Stimulated activated CD8-positive, alpha-beta memory T cell treated with anti-CD3 and anti-CD28 coated beads, Interleukin-15, amount 100 ng/mL, for 48 hours (primary cell): ENCODE measurements at regions not wholly inside any gene's neighbourhood (a gene's known extent, or its start where the extent isn't known, plus 50 kb on each side); places are given as distances from the start of the nearest gene placed in this dataset.
"Not testable (repeated sequence)": the region's sequence is repeated elsewhere in the genome, so short reads cannot be mapped to it uniquely, and the experiment has no call there.

Source experiments
- DNase-seq, 2 donors: peaks; one replicate each; pipeline ENCODE4 v3.0.0-alpha.2; 2020; ENCODE audit warnings: low read depth in 2 of 2

DNA sequence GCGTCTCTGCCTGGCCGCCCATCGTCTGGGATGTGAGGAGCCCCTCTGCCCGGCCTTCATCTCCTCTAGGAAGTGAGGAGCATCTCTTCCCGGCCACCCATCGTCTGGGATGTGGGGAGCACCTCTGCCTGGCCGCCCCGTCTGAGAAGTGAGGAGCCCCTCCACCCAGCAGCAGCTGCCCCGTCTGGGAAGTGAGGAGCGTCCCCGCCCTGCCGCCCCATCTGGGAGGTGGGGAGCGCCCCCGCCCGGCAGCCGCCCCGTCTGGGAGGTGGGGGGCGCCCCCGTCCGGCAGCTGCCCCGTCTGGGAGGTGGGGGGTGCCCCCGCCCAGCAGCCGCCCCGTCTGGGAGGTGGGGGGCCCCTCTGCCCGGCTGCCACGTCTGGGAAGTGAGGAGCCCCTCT is 153.7 kb upstream of the MYRIP start:
- DNase-seq: not testable (repeated sequence)

DNA sequence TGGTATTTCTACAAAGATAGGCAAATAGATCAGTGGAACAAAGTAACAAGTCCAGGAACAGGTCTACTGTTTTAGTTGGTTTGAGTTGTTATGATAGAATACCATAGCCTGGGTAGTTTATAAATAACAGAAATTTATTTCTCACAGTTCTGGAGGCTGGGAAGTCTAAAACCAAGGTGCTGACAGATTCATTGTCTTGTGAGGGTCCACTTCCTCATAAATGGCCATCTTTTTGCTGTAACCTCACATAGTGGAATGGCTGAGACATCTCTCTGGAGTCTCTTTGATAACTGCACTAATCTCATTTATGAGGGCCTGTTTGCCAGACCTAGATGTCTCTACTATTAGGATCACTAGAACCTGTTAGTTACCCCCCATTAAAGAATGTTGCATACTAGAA is 152.3 kb upstream of the MYRIP start:
- DNase-seq: no peak

DNA sequence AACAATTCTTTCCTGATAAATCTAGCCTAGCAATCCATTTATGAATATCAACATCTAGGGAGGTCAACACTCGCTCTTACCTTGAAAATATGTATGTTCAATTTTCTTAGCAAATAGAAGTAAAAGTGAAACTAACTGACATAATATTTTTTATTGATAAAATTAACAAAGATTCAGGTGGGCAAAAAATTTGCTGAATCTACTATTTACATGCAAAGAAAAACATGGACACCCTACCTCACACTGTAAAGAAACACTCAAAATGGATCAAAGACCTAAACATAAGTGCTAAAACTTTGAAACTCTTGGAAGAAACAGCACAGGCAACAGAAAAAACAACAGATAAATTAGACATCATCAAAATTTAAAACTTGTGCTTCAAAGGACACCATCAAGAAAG is 151.6 kb upstream of the MYRIP start:
- DNase-seq: no peak

DNA sequence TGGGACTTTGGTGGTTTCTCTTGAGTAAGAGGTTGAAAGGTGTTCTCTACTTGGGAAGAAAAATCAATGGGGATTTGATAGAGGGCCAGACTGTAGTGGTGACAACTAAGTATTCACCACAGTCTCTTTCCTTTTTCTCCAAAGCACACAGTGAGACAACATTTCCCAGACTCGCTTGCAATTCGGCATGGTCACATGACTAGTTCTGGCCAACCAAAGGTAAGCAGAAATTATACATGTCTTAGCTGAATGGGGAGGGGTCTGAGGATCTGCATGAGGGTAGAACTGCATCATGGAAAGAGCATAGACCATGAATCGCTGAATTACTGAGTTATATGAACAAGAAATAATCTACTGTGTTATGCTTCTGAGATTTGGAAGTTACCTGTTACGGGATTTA is 144.5 kb upstream of the MYRIP start:
- no peak for DNase-seq

DNA sequence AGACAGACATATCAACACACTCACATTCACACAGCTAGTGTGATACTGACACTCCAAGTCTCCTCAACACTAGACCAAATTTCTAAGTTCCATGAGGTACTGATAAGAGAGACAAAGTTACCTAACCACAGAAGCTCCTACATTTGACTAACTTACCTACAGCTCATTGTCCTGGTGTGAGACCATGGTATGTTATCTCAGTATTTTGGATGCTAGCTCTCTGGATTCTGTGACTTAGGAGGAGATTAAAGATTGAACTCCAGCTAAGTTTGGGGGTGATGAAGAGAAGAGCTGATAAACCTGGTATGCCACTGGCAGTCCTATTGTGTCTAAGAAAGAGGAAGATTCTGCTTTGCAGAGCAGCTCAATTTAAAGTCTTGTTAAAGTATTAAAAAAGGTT is 144.0 kb upstream of the MYRIP start:
- no peak for DNase-seq

DNA sequence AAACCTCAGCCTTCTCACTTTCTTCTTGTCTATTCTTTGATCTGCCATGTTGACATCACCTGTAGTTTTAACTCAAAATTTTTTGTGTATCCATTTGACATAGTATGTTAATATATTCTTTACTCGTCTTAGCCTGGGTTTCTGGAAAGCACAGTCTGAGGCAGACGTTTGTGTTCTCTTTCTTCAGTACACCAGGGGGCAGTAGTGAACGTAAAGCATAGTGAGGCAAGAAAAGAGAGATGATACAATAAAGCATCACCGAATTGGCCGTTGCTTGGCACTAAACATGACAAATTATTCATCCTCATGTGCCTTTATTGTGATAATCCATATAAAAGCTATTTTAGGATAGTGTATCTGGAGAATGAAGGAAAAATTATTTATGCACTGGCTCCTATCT is 141.0 kb upstream of the MYRIP start:
- DNase-seq: no peak

DNA sequence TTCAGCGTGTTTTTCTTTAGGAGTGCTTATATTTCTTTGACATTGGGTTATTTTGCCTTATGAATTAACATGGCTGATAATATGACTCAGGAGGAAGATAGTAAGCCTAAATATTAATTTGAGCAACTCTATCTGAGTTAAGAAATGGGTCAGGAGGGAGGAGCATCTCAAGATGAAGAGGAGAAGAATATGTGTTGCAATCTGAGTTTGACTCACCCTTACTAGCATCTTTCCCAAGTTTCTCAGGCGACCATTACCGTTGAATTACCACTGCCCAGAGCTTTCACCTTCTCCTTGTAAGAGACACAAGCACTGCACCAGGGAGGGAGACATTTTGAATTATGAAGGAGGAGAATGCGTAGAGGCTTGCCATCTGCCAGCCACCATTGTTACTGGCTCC is 138.3 kb upstream of the MYRIP start:
- no peak for DNase-seq

DNA sequence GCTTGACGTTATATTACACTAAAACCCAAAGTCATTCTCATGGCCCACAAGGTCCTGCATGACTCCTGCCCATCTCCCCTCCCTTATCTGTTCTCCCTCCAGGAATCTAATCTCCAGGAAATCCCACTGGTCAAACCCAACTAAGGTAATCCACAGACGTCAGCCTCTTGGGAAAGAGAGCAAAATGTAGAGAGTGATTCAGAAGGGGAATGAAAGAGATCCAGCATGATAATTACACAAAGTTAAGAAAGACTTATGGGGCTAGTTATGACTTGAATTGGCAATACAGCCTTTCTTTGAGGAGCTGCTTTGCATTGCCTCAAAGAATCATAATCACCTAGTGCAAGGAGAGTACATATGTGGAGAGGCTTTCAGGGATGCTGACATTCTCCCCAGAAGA is 137.8 kb upstream of the MYRIP start:
- no peak for DNase-seq

DNA sequence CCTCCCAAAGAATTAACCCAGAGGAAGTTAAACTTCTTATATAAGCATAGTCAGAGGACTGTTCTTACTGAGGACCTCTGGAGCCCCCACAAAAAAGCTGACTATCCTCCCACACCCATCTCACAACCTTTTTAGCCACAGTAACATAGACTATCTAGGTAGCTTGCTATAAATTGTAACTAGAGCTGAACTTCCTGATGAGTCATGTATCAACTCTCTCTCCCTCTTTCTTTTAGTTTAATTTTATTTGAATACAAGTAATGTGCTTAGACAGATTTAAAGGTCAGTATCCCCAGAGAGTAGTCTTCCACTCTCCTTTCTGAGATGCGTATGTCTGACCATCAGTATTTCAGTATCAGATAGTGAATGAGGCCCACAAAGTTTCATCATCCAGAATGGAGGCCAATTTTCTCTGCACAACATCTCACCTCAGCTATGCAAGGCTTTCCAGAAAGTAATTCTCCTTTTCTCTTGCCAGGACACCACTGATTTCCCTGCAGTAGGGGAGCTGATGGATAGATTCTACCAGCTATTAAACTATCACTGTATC is 104.0 kb upstream of the MYRIP start:
- DNase-seq: no peak

DNA sequence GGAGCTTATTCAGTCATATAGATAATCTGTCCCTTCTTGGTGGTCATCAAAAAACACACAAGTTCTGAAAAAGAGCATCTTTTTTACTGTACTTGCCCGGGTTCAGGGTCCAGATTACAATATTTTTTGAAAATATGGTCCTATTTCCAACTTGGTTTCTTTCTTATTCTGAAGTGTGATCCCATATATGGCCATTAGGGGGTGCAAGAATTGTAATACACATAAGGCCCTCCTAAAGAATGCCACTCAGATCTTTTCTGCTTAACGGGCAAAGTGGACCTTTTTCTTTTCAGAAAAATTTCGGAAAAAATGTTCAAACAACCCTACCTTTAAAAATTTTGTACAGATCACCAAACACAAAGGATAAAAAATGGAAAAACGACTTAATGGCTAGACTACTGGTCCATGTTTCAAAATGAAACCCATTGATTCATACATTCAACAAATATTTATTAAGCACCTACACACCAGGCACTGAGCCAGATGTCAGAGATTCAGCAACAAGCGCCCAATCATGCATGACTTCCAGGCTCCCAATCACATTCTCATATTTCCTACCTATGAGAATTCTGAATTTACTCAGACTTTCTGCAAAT is 102.0 kb upstream of the MYRIP start:
- DNase-seq: no peak

DNA sequence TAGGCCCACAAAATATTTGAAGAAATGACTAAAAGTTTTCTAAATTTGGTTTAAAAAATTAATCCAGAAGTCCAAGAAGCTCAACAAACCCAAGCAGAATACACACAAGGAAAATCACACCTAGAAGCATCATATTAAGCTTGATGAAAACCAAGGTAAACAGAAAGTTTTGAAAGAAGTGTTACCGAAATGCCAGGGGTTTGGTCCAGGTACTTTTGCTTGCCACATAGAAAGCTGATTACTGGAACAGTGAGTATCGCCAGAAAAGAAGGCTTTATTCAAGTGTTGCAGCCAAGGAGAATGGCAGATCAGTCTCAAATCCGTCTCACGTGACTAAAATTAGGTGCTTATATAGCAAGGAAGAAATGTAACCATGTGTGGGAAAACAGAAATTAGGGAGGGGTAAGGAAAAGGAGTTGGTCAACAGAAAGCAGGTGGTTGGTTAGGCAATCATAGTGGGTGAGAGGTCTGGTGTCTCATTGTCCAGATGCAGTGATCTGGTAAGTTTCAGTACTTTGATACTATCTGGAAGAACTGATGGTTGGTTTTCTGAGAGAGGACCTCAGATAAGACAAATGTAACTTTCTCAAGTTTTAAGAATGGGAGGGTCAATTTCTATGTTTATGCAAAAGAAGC is 96.9 kb upstream of the MYRIP start:
- DNase-seq: no peak

DNA sequence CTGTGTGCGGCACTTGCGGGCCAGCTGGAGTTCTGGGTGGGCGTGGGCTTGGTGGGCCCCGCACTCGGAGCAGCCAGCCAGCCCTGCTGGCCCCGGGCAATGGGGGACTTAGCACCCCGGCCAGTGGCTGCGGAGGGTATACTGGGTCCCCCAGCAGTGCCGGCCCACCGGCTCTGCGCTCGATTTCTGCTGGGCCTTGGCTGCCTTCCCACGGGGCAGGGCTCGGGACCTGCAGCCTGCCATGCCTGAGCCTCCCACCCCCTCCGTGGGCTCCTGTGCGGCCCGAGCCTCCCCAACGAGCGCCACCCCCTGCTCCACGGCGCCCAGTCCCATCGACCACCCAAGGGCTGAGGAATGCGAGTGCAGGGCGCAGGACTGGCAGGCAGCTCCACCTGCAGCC is 96.1 kb upstream of the MYRIP start:
- DNase-seq: not testable (repeated sequence)

DNA sequence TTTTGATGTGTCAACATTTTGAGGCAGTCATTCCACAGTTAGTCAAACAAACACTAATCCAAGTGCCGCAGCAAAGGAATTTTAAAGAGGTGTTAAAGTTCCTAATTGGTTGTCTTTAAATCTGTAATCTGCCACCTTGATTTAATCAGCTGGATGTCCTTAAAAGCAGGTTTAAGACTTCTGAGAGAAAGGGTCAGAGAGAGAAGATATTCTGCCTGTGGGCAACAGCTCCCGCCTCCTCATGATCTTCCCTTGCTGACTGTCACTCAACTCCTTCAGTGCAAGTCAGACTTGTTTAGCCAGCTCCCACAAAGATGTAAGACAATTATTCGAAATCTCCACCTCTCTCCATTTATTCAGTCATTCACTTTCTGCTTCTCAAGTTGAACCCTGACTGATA is 92.6 kb upstream of the MYRIP start:
- no peak for DNase-seq

DNA sequence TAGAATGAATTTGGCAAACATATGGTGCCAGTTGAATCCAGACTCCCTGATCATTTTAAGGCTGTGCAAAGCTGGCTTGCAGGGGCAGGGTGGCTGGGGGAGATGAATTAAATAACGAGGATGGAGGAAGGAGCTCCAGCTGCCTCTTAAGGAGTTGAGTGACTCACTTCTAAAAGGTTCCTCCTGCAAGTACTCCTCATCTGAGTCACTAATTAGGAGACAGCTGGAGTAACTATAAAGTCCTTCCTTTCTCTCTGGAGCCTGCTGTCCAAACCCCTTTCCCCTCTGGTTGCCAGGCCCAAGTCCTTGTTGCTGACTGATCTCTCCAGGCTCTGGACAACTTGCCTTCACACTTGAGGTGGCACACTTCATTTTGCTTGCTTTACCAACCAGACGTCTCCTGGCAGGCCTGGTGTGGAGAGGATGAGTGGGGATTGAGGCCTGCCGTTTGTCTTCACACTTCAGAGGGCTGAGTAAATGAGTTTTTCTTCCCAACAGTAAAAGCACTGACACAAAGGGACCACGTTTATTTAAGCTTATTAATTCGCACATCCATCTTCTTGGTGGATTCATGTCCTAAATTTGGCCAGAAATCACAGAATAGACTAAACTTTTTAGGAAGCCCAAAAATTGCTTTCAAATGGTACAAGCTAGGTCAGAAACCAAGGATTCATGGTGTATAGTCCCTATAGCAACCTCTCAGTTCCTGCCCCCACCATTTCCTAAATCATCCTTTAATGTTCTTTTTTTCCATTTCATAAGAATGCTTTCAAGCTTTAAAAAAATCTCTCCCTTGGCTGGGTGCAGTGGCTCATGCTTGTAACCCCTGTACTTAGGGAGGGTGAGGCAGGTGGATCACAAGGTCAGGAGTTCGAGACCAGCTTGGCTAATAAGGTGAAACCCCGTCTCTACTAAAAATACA is 90.5 kb upstream of the MYRIP start:
- no peak for DNase-seq

DNA sequence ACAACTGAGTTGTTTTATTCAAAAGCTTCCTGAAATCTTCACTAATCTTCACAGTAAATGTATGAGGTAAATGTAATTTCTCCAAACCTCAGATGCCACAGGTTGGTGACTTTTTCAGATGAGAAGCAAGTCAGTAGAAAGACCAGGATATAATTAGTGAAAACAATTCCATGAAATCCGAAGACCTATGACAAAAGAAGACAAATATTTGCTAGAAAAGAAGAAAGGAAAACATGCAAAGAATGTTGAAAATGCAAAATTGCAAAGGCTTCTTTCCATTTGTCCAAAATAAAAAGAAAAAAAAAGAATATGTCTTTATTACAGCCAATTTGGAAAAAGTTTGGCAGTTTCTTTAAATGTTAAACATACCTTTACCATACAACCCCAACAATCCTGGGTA is 88.3 kb upstream of the MYRIP start:
- no peak for DNase-seq

DNA sequence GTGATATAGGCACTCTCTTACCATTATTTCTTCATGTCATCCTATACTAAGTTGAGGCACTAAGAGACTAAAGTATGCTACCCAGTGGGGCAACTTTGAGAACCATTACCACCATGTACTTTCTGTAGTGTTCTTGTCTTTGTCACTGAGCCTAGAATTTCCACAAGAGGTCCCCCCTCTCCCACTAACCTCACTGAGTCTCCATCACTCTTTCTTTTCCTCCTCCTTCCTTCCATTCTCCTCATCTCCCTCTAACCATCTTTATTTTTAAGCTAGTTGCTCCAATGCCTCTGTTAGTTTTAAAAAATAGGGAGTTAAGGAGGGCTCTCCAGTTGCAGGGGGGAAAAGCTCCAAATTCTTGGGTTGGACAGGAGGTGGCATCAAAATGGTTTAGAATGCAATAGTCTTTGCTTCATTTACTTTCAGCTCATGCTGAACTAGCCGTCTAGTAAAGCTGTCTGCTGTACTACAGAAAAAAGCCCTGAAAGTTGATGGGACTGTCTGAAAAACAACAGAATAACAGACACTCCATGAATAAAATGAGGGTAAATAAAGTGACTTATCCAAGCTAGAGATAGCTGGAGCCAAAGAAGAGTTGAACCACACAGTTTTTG is 85.1 kb upstream of the MYRIP start:
- DNase-seq: no peak

DNA sequence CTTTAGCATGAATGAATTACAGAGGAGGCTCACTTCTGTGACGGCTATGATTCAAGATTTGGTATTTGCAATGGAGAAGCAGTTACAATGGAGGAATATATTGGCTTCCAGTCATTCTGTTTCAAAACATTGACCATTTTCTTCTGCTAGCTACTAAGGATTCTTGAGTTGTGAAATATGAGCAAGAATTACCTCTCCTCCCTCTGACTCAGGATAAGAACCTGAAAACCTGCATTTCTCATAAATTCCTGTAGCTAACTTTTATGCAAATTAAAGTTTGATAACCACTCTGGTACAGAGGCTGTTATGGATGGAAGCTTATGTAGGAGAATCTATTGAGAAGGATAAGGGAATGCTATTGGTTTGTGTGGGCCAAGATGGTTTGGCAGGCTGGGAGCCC is 84.1 kb upstream of the MYRIP start:
- DNase-seq: no peak

DNA sequence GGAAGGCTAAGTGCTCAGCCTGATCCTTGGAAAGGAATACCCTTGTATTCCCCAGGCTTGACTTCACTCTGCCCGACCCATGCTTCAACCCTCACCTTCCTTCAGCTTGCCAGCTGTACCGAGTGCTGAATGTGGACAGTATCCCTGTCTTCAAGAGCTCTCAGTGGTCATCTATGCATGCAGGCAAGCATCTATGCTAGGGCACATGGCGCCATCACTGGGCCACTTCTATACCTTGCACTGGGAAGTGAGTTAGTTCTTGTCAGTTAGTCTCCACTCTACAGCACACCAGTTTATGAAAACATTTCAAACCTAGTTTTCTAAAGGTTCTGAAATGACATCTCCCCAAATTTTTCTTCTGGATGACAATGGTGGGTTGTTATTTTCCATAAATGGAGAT is 82.0 kb upstream of the MYRIP start:
- DNase-seq: no peak

DNA sequence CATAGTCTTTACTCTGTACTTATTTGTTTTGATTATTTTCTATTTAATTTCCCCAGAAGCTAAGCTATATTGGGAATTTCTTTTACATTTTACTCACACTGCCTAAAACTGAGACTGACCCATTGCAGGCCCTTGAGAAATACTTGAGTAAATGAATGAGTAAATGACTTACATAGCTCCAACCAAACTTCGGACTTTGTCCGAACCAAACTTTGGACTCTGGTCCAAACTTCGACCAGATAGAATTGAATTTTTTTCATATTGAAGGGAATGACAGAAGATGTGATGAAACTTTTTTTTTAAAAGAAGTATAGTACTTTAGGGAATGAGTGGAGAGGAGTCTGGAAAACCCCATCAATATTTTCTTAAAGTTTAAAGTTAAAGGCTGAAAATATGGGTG is 75.6 kb upstream of the MYRIP start:
- DNase-seq: no peak

DNA sequence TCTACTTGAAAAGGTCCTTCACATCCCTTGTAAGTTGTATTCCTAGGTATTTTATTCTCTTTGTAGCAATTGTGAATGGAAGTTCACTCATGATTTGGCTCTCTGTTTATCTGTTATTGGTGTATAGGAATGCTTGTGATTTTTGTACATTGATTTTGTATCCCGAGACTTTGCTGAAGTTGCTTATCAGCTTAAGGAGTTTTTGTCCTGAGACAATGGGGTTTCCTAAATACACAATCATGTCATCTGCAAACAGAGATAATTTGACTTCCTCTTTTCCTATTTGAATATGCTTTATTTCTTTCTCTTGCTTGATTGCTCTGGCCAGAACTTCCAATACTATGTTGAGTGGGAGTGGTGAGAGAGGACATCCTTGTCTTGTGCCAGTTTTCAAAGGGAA is 69.8 kb upstream of the MYRIP start:
- not testable (repeated sequence) for DNase-seq

DNA sequence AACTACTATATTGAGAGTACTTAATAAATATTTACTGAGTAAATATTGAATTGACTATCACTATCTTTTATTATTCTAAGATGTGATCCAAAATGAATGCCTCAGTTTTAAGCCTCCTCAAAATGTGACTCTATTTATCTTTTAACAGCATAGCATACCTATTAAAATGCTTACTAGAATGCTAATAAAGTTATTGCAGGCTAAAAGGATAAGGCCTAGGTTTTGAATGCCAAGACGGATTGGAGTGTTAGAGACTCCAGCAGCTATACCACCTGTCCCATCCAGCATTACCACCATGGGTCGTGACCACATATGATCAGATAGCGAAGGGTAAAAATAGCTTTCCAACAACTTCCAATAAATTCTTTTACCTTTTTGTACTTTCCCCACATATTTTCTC is 64.7 kb upstream of the MYRIP start:
- DNase-seq: no peak

DNA sequence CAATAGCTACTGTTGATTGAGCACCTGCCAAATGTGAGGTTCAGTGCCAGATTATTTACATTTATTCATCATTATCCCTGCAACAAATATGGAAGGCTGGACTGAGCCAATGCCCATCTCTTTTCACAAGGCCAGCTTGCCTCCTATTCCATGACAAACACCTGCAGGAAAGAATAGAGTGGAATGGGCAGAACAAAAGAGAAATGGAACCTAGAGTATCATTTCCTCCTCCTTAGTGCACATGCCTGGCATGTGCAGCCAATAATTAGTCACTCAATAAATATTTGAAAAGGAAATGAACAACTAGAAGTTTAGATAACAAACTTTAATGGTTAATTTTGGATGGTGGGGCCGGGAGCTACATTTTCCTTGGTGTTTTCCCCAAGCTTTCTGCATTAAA is 61.4 kb upstream of the MYRIP start:
- DNase-seq: no peak
